H1 (cell line): ENCODE measurements at regions not wholly inside any gene's neighbourhood (a gene's known extent, or its start where the extent isn't known, plus 50 kb on each side); places are given as distances from the start of the nearest gene placed in this dataset.

Experiments
- CHD2 ChIP-seq: IDR thresholded peaks from 2 replicates; pipeline ENCODE4 v1.6.1; 2012; ENCODE audit warnings: low read length, improper control_type of control experiment
- CTCF ChIP-seq, 3 experiments: IDR thresholded peaks; 1 replicate in 2 of 3; 2 replicates in 1 of 3; pipeline versions ENCODE4 v1.5.1 to v1.6.1; 2011; ENCODE audit warnings: low read length in 3 of 3, mild to moderate bottlenecking in 3 of 3, inconsistent platforms in 2 of 3, low read depth in 1 of 3, moderate library complexity in 1 of 3; ENCODE audit not compliant: insufficient read depth in 1 of 3; ENCODE audit errors: control extremely low read depth in 1 of 3
- PHF8 ChIP-seq: fragments of 200-600 bp; sonication (generic); conservative IDR thresholded peaks from 2 replicates; pipeline ENCODE4 v1.7.1; 2012; ENCODE audit warnings: low read depth, mild to moderate bottlenecking, inconsistent platforms, low read length, moderate library complexity
- RAD21 ChIP-seq, 2 experiments: IDR thresholded peaks in 1 of 2; conservative IDR thresholded peaks in 1 of 2; 2 replicates each; pipeline ENCODE4 v1.6.1; 2011; ENCODE audit warnings: low read depth in 2 of 2, low read length in 2 of 2, improper control_type of control experiment in 1 of 2, inconsistent platforms in 1 of 2, mild to moderate bottlenecking in 1 of 2, moderate library complexity in 1 of 2

GRCh38 chr1:219717536-219717935 is 104.6 kb upstream of the ZC3H11B start (continued):
- TF ChIP-seq CTCF (IDR thresholded peaks at IDR 0.05; ENCODE audit: control extremely low read depth in 1 of 3, insufficient read depth in 1 of 3, low read depth in 1 of 3, low read length in 3 of 3) (no peak), PHF8 (no peak), CHD2 (no peak), RAD21 (IDR thresholded peaks at IDR 0.05 in 1 of 2, conservative IDR thresholded peaks at IDR 0.05 in 1 of 2; ENCODE audit: low read depth in 2 of 2, low read length in 2 of 2) (no peak)
